Right lobe of liver (tissue), 6 donors: ENCODE measurements at regions not wholly inside any gene's neighbourhood (a gene's known extent, or its start where the extent isn't known, plus 50 kb on each side); places are given as distances from the start of the nearest gene placed in this dataset.

Source experiments
- ATAC-seq, 4 donors: fragments of 200-7000 bp; cut with Tn5 transposase; one replicate each; pipeline ENCODE4 v1.9.1; 2020; ENCODE audit warnings: mild to moderate bottlenecking in 4 of 4, moderate library complexity in 4 of 4
- DNase-seq, 3 donors: peaks; one replicate each; pipeline ENCODE4 v3.0.0-alpha.2; 2020
- H3K27ac ChIP-seq, 3 donors: fragments of 200-600 bp; one replicate each; pipeline ENCODE4 v1.8.0; 2022
- H3K27me3 ChIP-seq, 2 donors: fragments of 200-600 bp; one replicate each; pipeline ENCODE4 v1.8.0; 2022
- H3K36me3 ChIP-seq, 4 donors: fragments of 200-600 bp; sonication (generic) in 1 of 4; one replicate each; pipeline versions ENCODE4 v1.5.1 to v1.8.0; 2017 to 2022; ENCODE audit warnings: control low read depth in 1 of 4
- H3K4me1 ChIP-seq, 4 donors: fragments of 200-600 bp; sonication (generic) in 1 of 4; one replicate each; pipeline versions ENCODE4 v1.5.1 to v1.8.0; 2017 to 2022; ENCODE audit warnings: control low read depth in 1 of 4
- H3K4me3 ChIP-seq, 3 donors: fragments of 200-600 bp; one replicate each; pipeline ENCODE4 v1.8.0; 2022
- H3K9me3 ChIP-seq, 4 donors: fragments of 200-600 bp; sonication (generic) in 1 of 4; one replicate each; pipeline versions ENCODE4 v1.5.1 to v1.8.0; 2017 to 2022; ENCODE audit warnings: control low read depth in 1 of 4
- CTCF ChIP-seq, 4 donors: fragments of 200-600 bp in 3 of 4; fragments of 450-650 bp in 1 of 4; IDR thresholded peaks; one replicate each; pipeline versions ENCODE4 v1.5.1 to v1.8.0; 2016 to 2022; ENCODE audit warnings: antibody characterized with exemption in 4 of 4, mild to moderate bottlenecking in 2 of 4
- POLR2A ChIP-seq: fragments of 450-650 bp; IDR thresholded peaks from one replicate; pipeline ENCODE4 v1.6.1; 2017; ENCODE audit warnings: antibody characterized with exemption, mild to moderate bottlenecking
- WGBS: methylation state at CpG from one replicate; pipeline ENCODE4 v1.1.6; 2018; ENCODE audit warnings: low coverage, low lambda C conversion rate; ENCODE audit not compliant: insufficient coverage; ENCODE audit errors: missing lambda C conversion rate; 5-methylcytosine and 5-hydroxymethylcytosine counted together
- intact Hi-C, 2 donors: fragments of 100-400 bp; cut with DNase I; formaldehyde crosslinking; loops; one replicate each; pipeline versions ENCODE4 v1.11.2 to v1.14.1; 2022
- donor health status: DM: no; HTN: yes; CAD: no.
- donor health status: DM: no; HTN: no; CAD: no.
- donor health status: DM: no; HTN: no; CAD: no.
- donor health status: DM: no; HTN: yes; CAD: no.
- donor health status: DM: no; HTN: yes; CAD: no.

DNA sequence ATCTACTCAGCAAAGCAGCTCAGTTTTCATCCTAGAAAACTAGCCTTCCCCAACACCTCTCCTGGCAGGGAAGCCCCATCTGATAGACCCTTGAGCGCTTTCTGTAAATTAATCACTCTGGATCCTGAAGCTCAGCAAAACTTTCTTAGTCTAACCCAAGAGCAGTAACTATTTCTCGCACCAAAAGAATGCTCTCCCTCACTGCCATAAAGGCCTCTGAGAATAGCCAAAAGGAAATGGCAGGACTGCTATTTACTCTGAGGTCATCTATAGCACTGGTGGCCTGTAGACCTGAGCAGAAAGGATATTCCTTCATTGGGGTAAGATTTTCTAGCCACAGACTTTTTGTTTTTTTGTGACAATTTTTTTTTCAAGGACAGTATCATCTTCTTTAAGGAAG is 345.8 kb upstream of the ADAMTS9 start:
- Histone ChIP-seq H3K4me3 (no peak overlapping the region), H3K27me3 (no peaks in the 10 kb centered on the region), H3K36me3 (no peaks in the 10 kb centered on the region), H3K27ac (no peak overlapping the region), H3K4me1 (no peaks in the 10 kb centered on the region), H3K9me3 (no peaks in the 10 kb centered on the region)
- DNase-seq (no peak), ATAC-seq (no peak)
- TF ChIP-seq CTCF (IDR thresholded peaks at IDR 0.05) (no peak), POLR2A (no peak)
- intact Hi-C loops: no loop called here
- 43% methylated on average over 2 of the region's 2 CpGs for WGBS

DNA sequence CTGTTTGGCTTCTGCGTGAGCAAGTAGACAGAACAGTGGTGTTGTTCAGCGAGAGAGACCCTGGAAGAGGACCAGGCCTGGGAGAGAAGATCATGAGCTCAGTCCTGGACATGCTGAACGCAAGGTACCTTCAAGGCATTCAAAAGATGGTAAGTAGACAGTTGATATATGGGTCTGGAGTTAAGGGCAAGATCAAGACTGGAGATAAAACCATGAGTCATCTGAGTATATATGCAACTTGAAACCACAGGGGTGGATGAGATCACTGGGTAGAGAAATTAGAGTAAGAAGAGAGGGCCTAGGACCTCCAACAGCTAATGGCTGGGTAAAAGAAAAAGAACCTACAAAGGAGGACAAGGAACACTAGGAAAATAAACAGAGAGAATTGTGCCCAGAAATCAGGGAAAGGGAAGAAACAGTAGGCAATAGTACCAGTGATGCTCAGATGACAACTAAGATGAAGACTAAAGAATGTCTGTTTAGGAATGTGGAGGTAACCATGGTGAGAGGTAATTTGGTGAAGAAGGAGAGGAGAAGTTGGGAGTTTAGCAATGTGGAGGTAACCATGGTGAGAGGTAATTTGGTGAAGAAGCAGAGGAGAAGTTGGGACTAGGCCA is 343.2 kb upstream of the ADAMTS9 start:
- Histone ChIP-seq H3K4me3 (no peak overlapping the region), H3K27ac (no peak overlapping the region), H3K9me3 (no peaks in the 10 kb centered on the region), H3K27me3 (no peaks in the 10 kb centered on the region), H3K36me3 (no peaks in the 10 kb centered on the region), H3K4me1 (no peaks in the 10 kb centered on the region)
- intact Hi-C loops: no loop called here
- 65% methylated on average over 2 of the region's 3 CpGs for WGBS
- no peak for DNase-seq
- TF ChIP-seq CTCF (IDR thresholded peaks at IDR 0.05): no peak
- no peak for TF ChIP-seq POLR2A
- no peak for ATAC-seq

DNA sequence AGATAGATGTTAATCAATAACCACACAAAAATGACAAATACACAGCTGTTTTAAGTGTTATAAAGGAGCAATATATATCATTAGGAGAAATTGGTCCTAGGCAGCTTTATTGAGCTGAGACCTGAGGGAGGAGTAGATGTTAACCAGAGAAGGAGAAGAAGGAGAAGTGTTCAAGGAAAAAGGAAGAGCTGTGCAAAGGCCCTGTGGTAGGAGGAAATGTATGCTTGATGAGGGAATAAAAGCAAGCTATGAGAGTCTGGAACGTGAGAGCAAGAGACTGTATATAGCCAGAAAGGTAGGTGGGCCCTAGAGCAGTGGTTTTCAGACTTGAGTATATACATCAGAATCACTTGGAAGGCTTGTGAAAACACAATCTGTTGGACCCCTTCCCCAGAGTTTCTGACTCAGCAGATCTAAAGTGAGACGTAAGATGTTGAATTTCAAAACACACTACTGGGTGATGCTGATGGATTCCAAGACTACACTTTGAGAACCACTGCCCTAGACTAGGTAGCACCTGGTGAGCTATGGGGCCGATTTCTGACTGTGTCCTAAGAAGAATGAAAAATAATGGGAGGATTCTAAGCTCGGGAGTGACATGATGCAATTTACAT is 342.3 kb upstream of the ADAMTS9 start:
- WGBS: 60% methylated on average over 3 of the region's 4 CpGs
- no peaks in the 10 kb centered on the region for H3K4me1 ChIP-seq

DNA sequence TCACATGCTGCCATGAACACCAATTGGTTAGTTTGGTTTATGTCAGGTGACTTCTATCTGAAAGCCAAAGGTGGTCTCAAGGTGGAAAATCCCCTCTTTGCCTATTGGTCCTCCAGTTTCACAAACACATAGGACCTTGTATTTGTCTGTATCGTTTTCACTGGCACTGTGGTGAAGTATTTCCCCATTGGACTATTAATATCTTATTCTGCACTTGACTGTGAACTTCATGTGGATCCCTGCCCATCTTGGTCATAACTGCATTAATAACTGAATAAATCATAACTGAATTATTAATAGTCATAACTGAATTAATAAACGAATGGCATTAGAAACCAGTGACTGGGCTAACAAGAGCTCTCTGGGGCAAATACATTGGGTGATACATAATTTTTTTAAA is 341.3 kb upstream of the ADAMTS9 start:
- DNase-seq: no peak
- no peaks in the 10 kb centered on the region for H3K4me1 ChIP-seq
- no peak for ATAC-seq
- intact Hi-C loops: no loop called here
- TF ChIP-seq CTCF (IDR thresholded peaks at IDR 0.05): no peak
- TF ChIP-seq POLR2A: no peak
- no peaks in the 10 kb centered on the region for H3K36me3 ChIP-seq
- H3K27ac ChIP-seq: no peak overlapping the region
- WGBS: 42% methylated on average over 2 of the region's 2 CpGs
- H3K4me3 ChIP-seq: no peak overlapping the region
- no peaks in the 10 kb centered on the region for H3K27me3 ChIP-seq
- no peaks in the 10 kb centered on the region for H3K9me3 ChIP-seq

More for the DNA sequence above, 342.3 kb upstream of the ADAMTS9 start:
- TF ChIP-seq CTCF (IDR thresholded peaks at IDR 0.05): no peak
- no peak for TF ChIP-seq POLR2A
- intact Hi-C loops: no loop called here
- DNase-seq (no peak), ATAC-seq (no peak)
- no peak overlapping the region for H3K4me3 ChIP-seq
- H3K9me3 ChIP-seq: no peaks in the 10 kb centered on the region
- no peaks in the 10 kb centered on the region for H3K27me3 ChIP-seq
- H3K27ac ChIP-seq: no peak overlapping the region
- H3K36me3 ChIP-seq: no peaks in the 10 kb centered on the region
